ENCODE measurements at regions not wholly inside any gene's neighbourhood (a gene's known extent, or its start where the extent isn't known, plus 50 kb on each side); places are given as distances from the start of the nearest gene placed in this dataset.

- DNase-seq = no peak
Observed at GRCh38 chr11:95341221-95341620, 110.2 kb upstream of the SESN3 start.

GRCh38 chr11:95339086-95339901 lies 108.3 kb upstream of the SESN3 start:
- DNase-seq = no peak

GRCh38 chr11:95338430-95338991 lies 107.5 kb upstream of the SESN3 start:
- no peak for DNase-seq

- no peak for DNase-seq
Observed at GRCh38 chr11:95337972-95338429, 107.0 kb upstream of the SESN3 start.

GRCh38 chr11:95337175-95337957 lies 106.4 kb upstream of the SESN3 start:
- no peak for DNase-seq

GRCh38 chr11:95335989-95336388 lies 105.0 kb upstream of the SESN3 start:
- DNase-seq = no peak

GRCh38 chr11:95331161-95331560 lies 100.2 kb upstream of the SESN3 start:
- DNase-seq = no peak

GRCh38 chr11:95330302-95330701 lies 99.3 kb upstream of the SESN3 start:
- no peak for DNase-seq

GRCh38 chr11:95327273-95327948 lies 96.4 kb upstream of the SESN3 start:
- no peak for DNase-seq

- no peak for DNase-seq
Observed at GRCh38 chr11:95325777-95326258, 94.8 kb upstream of the SESN3 start.

- no peak for DNase-seq
Observed at GRCh38 chr11:95324826-95325225, 93.8 kb upstream of the SESN3 start.

- DNase-seq = peak; percentile 23
Observed at GRCh38 chr11:95322539-95322938, 91.5 kb upstream of the SESN3 start.

- no peak for DNase-seq
Observed at GRCh38 chr11:95318498-95318897, 87.5 kb upstream of the SESN3 start.

- DNase-seq = no peak
Observed at GRCh38 chr11:95308512-95309035, 77.6 kb upstream of the SESN3 start.

GRCh38 chr11:95307286-95307685 lies 76.3 kb upstream of the SESN3 start:
- no peak for DNase-seq

- no peak for DNase-seq
Observed at GRCh38 chr11:95306801-95307200, 75.8 kb upstream of the SESN3 start.

GRCh38 chr11:95306123-95306522 lies 75.1 kb upstream of the SESN3 start:
- no peak for DNase-seq

GRCh38 chr11:95305705-95306104 lies 74.7 kb upstream of the SESN3 start:
- no peak for DNase-seq

GRCh38 chr11:95304777-95305176 lies 73.8 kb upstream of the SESN3 start:
- DNase-seq = no peak

- DNase-seq = no peak
Observed at GRCh38 chr11:95302211-95302610, 71.2 kb upstream of the SESN3 start.

- DNase-seq = no peak
Observed at GRCh38 chr11:95301474-95301873, 70.5 kb upstream of the SESN3 start.

- DNase-seq = peak; percentile 14
Observed at GRCh38 chr11:95299078-95299679, 68.2 kb upstream of the SESN3 start.

Measured in kidney glomerular epithelial cell (primary cell).